22Rv1 (cell line): ENCODE measurements at regions not wholly inside any gene's neighbourhood (a gene's known extent, or its start where the extent isn't known, plus 50 kb on each side); places are given as distances from the start of the nearest gene placed in this dataset.

Experiments used
- H3K27ac ChIP-seq: fragments of 450-650 bp; 2 replicates; pipeline ENCODE4 v1.5.1; 2017
- CTCF ChIP-seq: fragments of 450-650 bp; IDR thresholded peaks from 2 replicates; pipeline ENCODE4 v1.5.1; 2017; ENCODE audit warnings: mild to moderate bottlenecking
- ZFX ChIP-seq: fragments of 450-650 bp; IDR thresholded peaks from 2 replicates; pipeline ENCODE4 v1.6.1; 2017; ENCODE audit warnings: antibody characterized with exemption, borderline replicate concordance

GRCh38 chr17:5809580-5810188, 225.4 kb upstream of the NLRP1 start:
- H3K27ac ChIP-seq: no peak overlapping the region
- no peak for TF ChIP-seq CTCF
- TF ChIP-seq ZFX: no peak

GRCh38 chr17:5812590-5812989, 228.3 kb upstream of the NLRP1 start:
- no peak overlapping the region for H3K27ac ChIP-seq
- no peak for TF ChIP-seq ZFX
- TF ChIP-seq CTCF: no peak

GRCh38 chr17:5813357-5813756, 229.0 kb upstream of the NLRP1 start:
- TF ChIP-seq ZFX (no peak), CTCF (no peak)
- no peak overlapping the region for H3K27ac ChIP-seq

GRCh38 chr17:5815396-5815795, 231.1 kb upstream of the NLRP1 start:
- TF ChIP-seq CTCF (no peak), ZFX (no peak)
- H3K27ac ChIP-seq: no peak overlapping the region

- no peak overlapping the region for H3K27ac ChIP-seq
- no peak for TF ChIP-seq CTCF
- TF ChIP-seq ZFX: no peak
Measured at GRCh38 chr17:5816491-5817070, 232.3 kb upstream of the NLRP1 start.

GRCh38 chr17:5817475-5818395, 233.4 kb upstream of the NLRP1 start:
- TF ChIP-seq CTCF: no peak
- no peak for TF ChIP-seq ZFX
- no peak overlapping the region for H3K27ac ChIP-seq

- TF ChIP-seq ZFX (no peak), CTCF (no peak)
Measured at GRCh38 chr17:5819396-5819795, 235.1 kb upstream of the NLRP1 start.

More at GRCh38 chr17:5819396-5819795, 235.1 kb upstream of the NLRP1 start:
- H3K27ac ChIP-seq: no peak overlapping the region
